ENCODE measurements at regions not wholly inside any gene's neighbourhood (a gene's known extent, or its start where the extent isn't known, plus 50 kb on each side); places are given as distances from the start of the nearest gene placed in this dataset.

GRCh38 chr5:73299665-73300336 is 126.8 kb downstream of the TMEM174 start:
- H2AK5ac ChIP-seq (ENCODE audit: low read depth, low read length): peak overlapping the region; percentile 23; the same call in 1 of the 2 replicates
- H2BK5ac ChIP-seq (ENCODE audit: low read depth, low read length, poor library complexity, severe bottlenecking): no peak overlapping the region
- no peak overlapping the region; the same call in 1 of the 2 replicates for H3K18ac ChIP-seq (ENCODE audit: low read depth, low read length)
- H3K9me1 ChIP-seq (ENCODE audit: insufficient read depth, low read length): peaks cover 3% of the 10 kb centered on the region
- intact Hi-C loops (cut with micrococcal nuclease): loop anchor here (2.0 to 5.0 kb wide), 2 partner anchors 82 to 151 kb away; no protein-coding TSS in a partner anchor
- H4K20me1 ChIP-seq (ENCODE audit: insufficient read depth, low read length): no peaks in the 10 kb centered on the region
- DNase-seq (peak; percentile 23), ATAC-seq (ENCODE audit: low read depth) (no peak)
- no peaks in the 10 kb centered on the region for H3K36me3 ChIP-seq (ENCODE audit: control insufficient read depth, insufficient read depth, low read length)
- in situ Hi-C loops (cut with MboI; ENCODE audit: low sequenced_read_pairs): no loop called here
- no peak overlapping the region for H2AK9ac ChIP-seq (replicated peaks; ENCODE audit: low read depth, low read length, poor library complexity)
- H3K27me3 ChIP-seq (ENCODE audit: control insufficient read depth, insufficient read depth, low read length): peaks cover 8% of the 10 kb centered on the region; the same call in 1 of the 2 replicates
- H3K9me3 ChIP-seq (ENCODE audit: control insufficient read depth, insufficient read depth, low read length): no peaks in the 10 kb centered on the region; the same call in 1 of the 2 replicates
- peak overlapping the region; percentile 83 for H3K4me2 ChIP-seq (ENCODE audit: low read depth, low read length)
- H2BK120ac ChIP-seq (ENCODE audit: low read depth, low read length): peak overlapping the region; percentile 98
- CTCF ChIA-PET: interaction anchor here (1.0 kb wide), 1 partner anchor 84 kb away, joined by 3 read pairs; no protein-coding TSS in a partner anchor
- POLR2A ChIA-PET (ENCODE audit: unreplicated experiment): no interaction called here
- H3K4me1 ChIP-seq (ENCODE audit: control insufficient read depth, insufficient read depth, low read length): peaks cover 9% of the 10 kb centered on the region; the same call in 1 of the 2 replicates
- H3K14ac ChIP-seq (replicated peaks; ENCODE audit: low read depth, low read length): peak overlapping the region; percentile 88
- H3K23ac ChIP-seq (ENCODE audit: low read depth, low read length): peak overlapping the region; percentile 87; the same call in 1 of the 2 replicates
- no peak overlapping the region for H3K4me3 ChIP-seq (ENCODE audit: insufficient read depth, low read depth, low read length)
- peak overlapping the region; percentile 75 for H2AFZ ChIP-seq (replicated peaks; ENCODE audit: low read length, poor library complexity)
- peak overlapping the region; percentile 32 to 87; a peak in 2 of 4 replicates for H4K8ac ChIP-seq (ENCODE audit: low read depth in 2 of 2, low read length in 2 of 2)
- H3K79me1 ChIP-seq (ENCODE audit: low read depth in 1 of 2, low read length in 2 of 2): no peaks in the 10 kb centered on the region
- peak overlapping the region; percentile 82; the same call in 1 of the 2 replicates for H4K91ac ChIP-seq (ENCODE audit: insufficient read depth, low read depth, low read length)
- BruUV-seq (replicated peaks): no TSS peak
- H2BK15ac ChIP-seq (ENCODE audit: low read depth, low read length): peak overlapping the region; percentile 69; the same call in 1 of the 3 replicates
- dilution Hi-C loops (cut with HindIII; ENCODE audit: low sequenced_read_pairs, unreplicated experiment): no loop called here
- no peak overlapping the region; the same call in 1 of the 2 replicates for H4K5ac ChIP-seq (ENCODE audit: low read depth, low read length)
- no peak for TF ChIP-seq USF2 (IDR thresholded peaks at IDR 0.05; ENCODE audit: low read depth, low read length)
- no peak for TF ChIP-seq BHLHE40 (IDR thresholded peaks at IDR 0.05; ENCODE audit: low read depth, low read length)
- TF ChIP-seq FOS (IDR thresholded peaks at IDR 0.05; ENCODE audit: low read depth, low read length): no peak
- TF ChIP-seq MXI1 (IDR thresholded peaks at IDR 0.05; ENCODE audit: borderline replicate concordance, low read depth, low read length): no peak
- TF ChIP-seq CHD1 (IDR thresholded peaks at IDR 0.05; ENCODE audit: low read depth, low read length): no peak
- H2BK20ac ChIP-seq (ENCODE audit: low read depth, low read length): peak overlapping the region; percentile 80
- 31% methylated on average over 8 of the region's 35 CpGs; no CpG with 5 or more reads in 1 of the 2 experiments for WGBS, 2 experiments (ENCODE audit: extremely low coverage in 2 of 2, insufficient read length in 1 of 2)
- peak overlapping the region; percentile 67 for H3K9ac ChIP-seq (ENCODE audit: low read depth, low read length)
- peak overlapping the region; percentile 93 for H3K4ac ChIP-seq (ENCODE audit: low read depth, low read length)
- 0 out of 2 replicates have a peak overlapping the region, but pooled peaks have one; percentile 16 for H3K56ac ChIP-seq (ENCODE audit: extremely low read depth, insufficient read depth, low read length)
- peak overlapping the region; percentile 86; the same call in 1 of the 2 replicates for H3K27ac ChIP-seq (ENCODE audit: insufficient read depth, low read length)

All from IMR-90 (cell line).